GM12878 (cell line): ENCODE measurements at regions not wholly inside any gene's neighbourhood (a gene's known extent, or its start where the extent isn't known, plus 50 kb on each side); places are given as distances from the start of the nearest gene placed in this dataset.

Experiments
- ATF7 ChIP-seq: fragments of 450-650 bp; IDR thresholded peaks from 2 replicates; pipeline ENCODE4 v1.6.1; 2016; ENCODE audit warnings: low read depth, mild to moderate bottlenecking
- BRCA1 ChIP-seq: IDR thresholded peaks from 2 replicates; pipeline ENCODE4 v1.6.1; 2011; ENCODE audit warnings: low read depth, low read length, improper control_type of control experiment
- HDAC2 ChIP-seq: fragments of 200-600 bp; sonication (generic); IDR thresholded peaks from 2 replicates; pipeline ENCODE4 v1.6.1; 2017
- POLR2AphosphoS5 ChIP-seq: IDR thresholded peaks from 2 replicates; pipeline ENCODE4 v1.6.1; 2011; ENCODE audit warnings: mild to moderate bottlenecking, low read length, inconsistent platforms
- SRF ChIP-seq, 2 experiments: IDR thresholded peaks; 2 replicates each; pipeline ENCODE4 v1.6.1; 2011; ENCODE audit warnings: low read depth in 2 of 2, low read length in 2 of 2, mild to moderate bottlenecking in 1 of 2, moderate library complexity in 1 of 2
- TF ChIP-seq, protein P1 (sequence below), 3 experiments: IDR thresholded peaks in 2 of 3; conservative IDR thresholded peaks in 1 of 3; 2 replicates each; pipeline ENCODE4 v1.5.1; 2011; ENCODE audit warnings: low read depth in 3 of 3, low read length in 3 of 3, mild to moderate bottlenecking in 3 of 3, control low read depth in 2 of 3, moderate library complexity in 2 of 3, inconsistent platforms in 1 of 3, mixed read lengths in 1 of 3; ENCODE audit not compliant: control insufficient read depth in 2 of 3, insufficient read depth in 1 of 3; ENCODE audit errors: extremely low read depth in 1 of 3
- TF ChIP-seq, protein P2 (sequence below): fragments of 450-650 bp; formaldehyde crosslinking; IDR thresholded peaks from 2 replicates; pipeline ENCODE4 v1.4.0; 2020; ENCODE audit warnings: mild to moderate bottlenecking, moderate library complexity

DNA sequence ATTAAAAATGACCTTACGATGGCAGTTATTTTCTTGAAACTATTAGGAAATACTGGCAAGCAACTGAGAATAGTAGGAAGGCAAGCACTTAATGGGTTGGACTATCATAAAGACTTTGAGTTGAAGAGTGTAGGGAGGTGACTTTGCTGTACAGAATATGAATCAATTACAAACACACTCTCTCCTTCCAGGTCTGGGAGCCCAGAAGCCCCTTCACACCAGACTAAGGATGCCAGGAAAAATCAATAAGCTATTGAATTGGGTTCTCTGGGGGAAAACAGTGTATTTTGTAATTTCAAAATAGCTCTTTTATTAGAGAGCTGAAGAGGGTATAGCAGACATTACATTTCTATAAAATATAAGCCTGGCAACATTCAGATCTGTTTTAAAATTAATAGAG lies 736.4 kb downstream of the NOVA1 start:
- TF ChIP-seq, protein P1, sequence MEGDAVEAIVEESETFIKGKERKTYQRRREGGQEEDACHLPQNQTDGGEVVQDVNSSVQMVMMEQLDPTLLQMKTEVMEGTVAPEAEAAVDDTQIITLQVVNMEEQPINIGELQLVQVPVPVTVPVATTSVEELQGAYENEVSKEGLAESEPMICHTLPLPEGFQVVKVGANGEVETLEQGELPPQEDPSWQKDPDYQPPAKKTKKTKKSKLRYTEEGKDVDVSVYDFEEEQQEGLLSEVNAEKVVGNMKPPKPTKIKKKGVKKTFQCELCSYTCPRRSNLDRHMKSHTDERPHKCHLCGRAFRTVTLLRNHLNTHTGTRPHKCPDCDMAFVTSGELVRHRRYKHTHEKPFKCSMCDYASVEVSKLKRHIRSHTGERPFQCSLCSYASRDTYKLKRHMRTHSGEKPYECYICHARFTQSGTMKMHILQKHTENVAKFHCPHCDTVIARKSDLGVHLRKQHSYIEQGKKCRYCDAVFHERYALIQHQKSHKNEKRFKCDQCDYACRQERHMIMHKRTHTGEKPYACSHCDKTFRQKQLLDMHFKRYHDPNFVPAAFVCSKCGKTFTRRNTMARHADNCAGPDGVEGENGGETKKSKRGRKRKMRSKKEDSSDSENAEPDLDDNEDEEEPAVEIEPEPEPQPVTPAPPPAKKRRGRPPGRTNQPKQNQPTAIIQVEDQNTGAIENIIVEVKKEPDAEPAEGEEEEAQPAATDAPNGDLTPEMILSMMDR (IDR thresholded peaks at IDR 0.05 in 2 of 3, conservative IDR thresholded peaks at IDR 0.05 in 1 of 3; ENCODE audit: control insufficient read depth in 2 of 3, extremely low read depth in 1 of 3, insufficient read depth in 1 of 3, low read depth in 3 of 3, low read length in 3 of 3), result no peak
- no peak for TF ChIP-seq POLR2AphosphoS5
- TF ChIP-seq HDAC2, result no peak
- no peak for TF ChIP-seq ATF7
- no peak for TF ChIP-seq BRCA1
- no peak for TF ChIP-seq SRF (IDR thresholded peaks at IDR 0.05; ENCODE audit: low read depth in 2 of 2, low read length in 2 of 2)
- TF ChIP-seq, protein P2, sequence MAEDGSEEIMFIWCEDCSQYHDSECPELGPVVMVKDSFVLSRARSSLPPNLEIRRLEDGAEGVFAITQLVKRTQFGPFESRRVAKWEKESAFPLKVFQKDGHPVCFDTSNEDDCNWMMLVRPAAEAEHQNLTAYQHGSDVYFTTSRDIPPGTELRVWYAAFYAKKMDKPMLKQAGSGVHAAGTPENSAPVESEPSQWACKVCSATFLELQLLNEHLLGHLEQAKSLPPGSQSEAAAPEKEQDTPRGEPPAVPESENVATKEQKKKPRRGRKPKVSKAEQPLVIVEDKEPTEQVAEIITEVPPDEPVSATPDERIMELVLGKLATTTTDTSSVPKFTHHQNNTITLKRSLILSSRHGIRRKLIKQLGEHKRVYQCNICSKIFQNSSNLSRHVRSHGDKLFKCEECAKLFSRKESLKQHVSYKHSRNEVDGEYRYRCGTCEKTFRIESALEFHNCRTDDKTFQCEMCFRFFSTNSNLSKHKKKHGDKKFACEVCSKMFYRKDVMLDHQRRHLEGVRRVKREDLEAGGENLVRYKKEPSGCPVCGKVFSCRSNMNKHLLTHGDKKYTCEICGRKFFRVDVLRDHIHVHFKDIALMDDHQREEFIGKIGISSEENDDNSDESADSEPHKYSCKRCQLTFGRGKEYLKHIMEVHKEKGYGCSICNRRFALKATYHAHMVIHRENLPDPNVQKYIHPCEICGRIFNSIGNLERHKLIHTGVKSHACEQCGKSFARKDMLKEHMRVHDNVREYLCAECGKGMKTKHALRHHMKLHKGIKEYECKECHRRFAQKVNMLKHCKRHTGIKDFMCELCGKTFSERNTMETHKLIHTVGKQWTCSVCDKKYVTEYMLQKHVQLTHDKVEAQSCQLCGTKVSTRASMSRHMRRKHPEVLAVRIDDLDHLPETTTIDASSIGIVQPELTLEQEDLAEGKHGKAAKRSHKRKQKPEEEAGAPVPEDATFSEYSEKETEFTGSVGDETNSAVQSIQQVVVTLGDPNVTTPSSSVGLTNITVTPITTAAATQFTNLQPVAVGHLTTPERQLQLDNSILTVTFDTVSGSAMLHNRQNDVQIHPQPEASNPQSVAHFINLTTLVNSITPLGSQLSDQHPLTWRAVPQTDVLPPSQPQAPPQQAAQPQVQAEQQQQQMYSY (CRISPR knock-in tag), result no peak
